Non-pigmented ciliary epithelial cell (primary cell): ENCODE measurements at regions not wholly inside any gene's neighbourhood (a gene's known extent, or its start where the extent isn't known, plus 50 kb on each side); places are given as distances from the start of the nearest gene placed in this dataset.

ENCODE experiments used
- DNase-seq: peaks from one replicate; pipeline ENCODE4 v3.0.0-alpha.2; 2010; ENCODE audit warnings: low read depth

GRCh38 chr18:25873833-25874232 lies 216.6 kb downstream of the SS18 start:
- DNase-seq: no peak

GRCh38 chr18:25866331-25866730 lies 224.1 kb downstream of the SS18 start:
- no peak for DNase-seq

GRCh38 chr18:25862881-25863600 lies 227.4 kb downstream of the SS18 start:
- no peak for DNase-seq

- no peak for DNase-seq
These were observed 236.6 kb downstream of the SS18 start for GRCh38 chr18:25853691-25854433.

GRCh38 chr18:25843791-25844190 lies 246.6 kb downstream of the SS18 start:
- DNase-seq: no peak

GRCh38 chr18:25842665-25843064 lies 247.7 kb downstream of the SS18 start:
- no peak for DNase-seq

GRCh38 chr18:25834061-25834460 lies 256.4 kb downstream of the SS18 start:
- no peak for DNase-seq

- peak; percentile 15 for DNase-seq
These were observed 258.3 kb downstream of the SS18 start for GRCh38 chr18:25832001-25832604.

- no peak for DNase-seq
These were observed 259.1 kb downstream of the SS18 start for GRCh38 chr18:25831301-25831701.

- DNase-seq: peak; percentile 28
These were observed 259.6 kb downstream of the SS18 start for GRCh38 chr18:25830787-25831186.

- peak; percentile 18 for DNase-seq
These were observed 262.4 kb downstream of the SS18 start for GRCh38 chr18:25827961-25828561.

GRCh38 chr18:25827228-25827627 lies 263.2 kb downstream of the SS18 start:
- DNase-seq: no peak

- no peak for DNase-seq
These were observed 263.6 kb downstream of the SS18 start for GRCh38 chr18:25826823-25827222.

- no peak for DNase-seq
These were observed 264.2 kb downstream of the SS18 start for GRCh38 chr18:25825979-25826776.

- DNase-seq: no peak
These were observed 265.4 kb downstream of the SS18 start for GRCh38 chr18:25825056-25825455.

GRCh38 chr18:25819746-25820363 lies 270.6 kb downstream of the SS18 start:
- no peak for DNase-seq

- DNase-seq: no peak
These were observed 271.9 kb downstream of the SS18 start for GRCh38 chr18:25818505-25818904.

GRCh38 chr18:25817546-25818237 lies 272.7 kb downstream of the SS18 start:
- no peak for DNase-seq

- DNase-seq: no peak
These were observed 274.8 kb downstream of the SS18 start for GRCh38 chr18:25815659-25816058.

GRCh38 chr18:25814841-25815458 lies 275.5 kb downstream of the SS18 start:
- DNase-seq: no peak
